GM21529 (cell line): ENCODE measurements at regions not wholly inside any gene's neighbourhood (a gene's known extent, or its start where the extent isn't known, plus 50 kb on each side); places are given as distances from the start of the nearest gene placed in this dataset.

Experiments
- ATAC-seq: cut with Tn5 transposase; IDR thresholded peaks from one replicate; pipeline ENCODE4 v1.9.1; 2021; ENCODE audit not compliant: unreplicated experiment

- ATAC-seq, result no peak
Observed at GRCh38 chr13:39100996-39101738, 62.9 kb downstream of the NHLRC3 start.

- no peak for ATAC-seq
Observed at GRCh38 chr13:39102981-39103490, 64.8 kb downstream of the NHLRC3 start.

- ATAC-seq, result no peak
Observed at GRCh38 chr13:39105110-39105509, 66.9 kb downstream of the NHLRC3 start.

GRCh38 chr13:39106216-39107005 lies 68.2 kb downstream of the NHLRC3 start:
- no peak for ATAC-seq

GRCh38 chr13:39107561-39107960 lies 69.3 kb downstream of the NHLRC3 start:
- ATAC-seq, result no peak

- ATAC-seq, result no peak
Observed at GRCh38 chr13:39108783-39109182, 70.5 kb downstream of the NHLRC3 start.

- ATAC-seq, result no peak
Observed at GRCh38 chr13:39110518-39111097, 72.4 kb downstream of the NHLRC3 start.

- ATAC-seq, result no peak
Observed at GRCh38 chr13:39111145-39111544, 72.9 kb downstream of the NHLRC3 start.

- no peak for ATAC-seq
Observed at GRCh38 chr13:39119422-39119821, 81.2 kb downstream of the NHLRC3 start.

GRCh38 chr13:39123578-39123977 lies 85.3 kb downstream of the NHLRC3 start:
- ATAC-seq, result no peak

- no peak for ATAC-seq
Observed at GRCh38 chr13:39129213-39129612, 91.0 kb downstream of the NHLRC3 start.

GRCh38 chr13:39130301-39130700 lies 92.0 kb downstream of the NHLRC3 start:
- no peak for ATAC-seq

- no peak for ATAC-seq
Observed at GRCh38 chr13:39132286-39133230, 94.3 kb downstream of the NHLRC3 start.

GRCh38 chr13:39133781-39134180 lies 95.5 kb downstream of the NHLRC3 start:
- ATAC-seq, result no peak

GRCh38 chr13:39134574-39134973 lies 96.3 kb downstream of the NHLRC3 start:
- no peak for ATAC-seq

- ATAC-seq, result no peak
Observed at GRCh38 chr13:39144391-39144790, 106.1 kb downstream of the NHLRC3 start.

- ATAC-seq, result no peak
Observed at GRCh38 chr13:39144941-39145533, 106.8 kb downstream of the NHLRC3 start.

GRCh38 chr13:39148513-39148961 lies 110.3 kb downstream of the NHLRC3 start:
- no peak for ATAC-seq

GRCh38 chr13:39149896-39150295 lies 111.6 kb downstream of the NHLRC3 start:
- no peak for ATAC-seq

- no peak for ATAC-seq
Observed at GRCh38 chr13:39154041-39154440, 115.8 kb downstream of the NHLRC3 start.
